ENCODE measurements at regions not wholly inside any gene's neighbourhood (a gene's known extent, or its start where the extent isn't known, plus 50 kb on each side); places are given as distances from the start of the nearest gene placed in this dataset.

DNA sequence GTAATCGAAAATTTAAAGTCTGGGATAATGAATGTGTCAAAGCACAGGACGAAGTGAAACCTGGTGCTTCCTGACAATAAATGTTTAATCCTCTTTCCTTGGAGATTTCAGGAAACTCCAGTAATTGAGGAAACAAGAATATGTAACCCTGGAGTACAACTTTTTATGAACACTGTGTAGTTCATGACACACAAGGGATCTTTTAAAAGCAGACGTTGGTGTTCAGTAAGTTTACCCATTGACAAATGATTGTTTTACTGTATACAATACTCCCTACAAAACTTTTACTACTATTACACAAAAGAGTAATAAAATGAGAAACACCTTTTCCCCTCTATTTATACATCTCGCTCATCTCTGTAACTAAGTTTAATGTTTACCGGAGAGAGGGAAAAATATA lies 312.4 kb downstream of the PPARGC1A start:
- Histone ChIP-seq H2BK120ac (ENCODE audit: low read depth, low read length, poor library complexity, severe bottlenecking) (no peak overlapping the region), H2BK12ac (ENCODE audit: insufficient read length, low read depth, low read length) (no peak overlapping the region), H2BK20ac (ENCODE audit: low read depth, low read length, poor library complexity, severe bottlenecking) (no peak overlapping the region), H4K8ac (replicated peaks; ENCODE audit: insufficient read length, low read depth, low read length) (no peak overlapping the region), H3K56ac (ENCODE audit: insufficient read length, low read depth, low read length) (no peak overlapping the region), H3K4me1 (ENCODE audit: insufficient read depth, low read length) (no peaks in the 10 kb centered on the region; the same call in 1 of the 2 replicates), H3K4me2 (ENCODE audit: insufficient read depth, insufficient read length, low read length) (no peak overlapping the region), H2BK5ac (ENCODE audit: insufficient read length, low read length) (no peak overlapping the region), H3T11ph (ENCODE audit: low read length) (no peak overlapping the region), H4K91ac (ENCODE audit: insufficient read length, low read depth, low read length) (no peak overlapping the region), H4K5ac (ENCODE audit: insufficient read length, low read depth, low read length) (no peak overlapping the region), H3K9ac (ENCODE audit: extremely low read depth, insufficient read length, low read length) (no peak overlapping the region), H4K20me1 (ENCODE audit: control insufficient read depth, insufficient read depth, insufficient read length) (no peaks in the 10 kb centered on the region), H3K79me1 (ENCODE audit: insufficient read depth, low read depth, low read length, poor library complexity, severe bottlenecking) (no peaks in the 10 kb centered on the region), H3K18ac (ENCODE audit: insufficient read length, low read depth, low read length) (no peak overlapping the region), H3K23me2 (ENCODE audit: insufficient read length, low read depth, low read length, poor library complexity, severe bottlenecking) (no peaks in the 10 kb centered on the region), H2BK15ac (ENCODE audit: low read depth, low read length) (no peak overlapping the region), H3K27me3 (ENCODE audit: insufficient read depth, low read length) (no peaks in the 10 kb centered on the region), H3K4ac (ENCODE audit: low read depth, low read length) (no peak overlapping the region), H2AK5ac (ENCODE audit: insufficient read length, low read length) (no peak overlapping the region), H3K79me2 (ENCODE audit: insufficient read depth, low read length) (no peaks in the 10 kb centered on the region), H3K23ac (ENCODE audit: insufficient read length, low read depth, low read length) (no peak overlapping the region), H3K14ac (ENCODE audit: insufficient read depth, low read length) (no peak overlapping the region), H3K9me3 (ENCODE audit: control insufficient read depth, low read depth, low read length) (no peaks in the 10 kb centered on the region), H3K27ac (ENCODE audit: insufficient read length, low read depth, low read length) (no peak overlapping the region), H2AFZ (ENCODE audit: low read length) (no peak overlapping the region)
- peaks cover 13 to 15% of the 10 kb centered on the region in 2 experiments for H3K9me3 Mint-ChIP-seq
- WGBS (ENCODE audit: extremely low coverage, insufficient read length, low lambda C conversion rate) = 100% methylated on average over 1 of the region's 5 CpGs
- H3K36me3 Mint-ChIP-seq (ENCODE audit: insufficient read depth in 1 of 3, low read depth in 3 of 3) = peaks cover 8 to 21% (median 8%) of the 10 kb centered on the region in 3 experiments
- DNase-seq = no peak
- H3K27ac Mint-ChIP-seq = no peak overlapping the region
- H3K4me3 Mint-ChIP-seq = no peak overlapping the region
- TF ChIP-seq CTCF (conservative IDR thresholded peaks at IDR 0.05) = no peak
- no peaks in the 10 kb centered on the region for H3K27me3 Mint-ChIP-seq (ENCODE audit: low read depth)
- H3K4me1 Mint-ChIP-seq = peaks cover 18% of the 10 kb centered on the region in 2 experiments
